H1 (cell line): ENCODE measurements at regions not wholly inside any gene's neighbourhood (a gene's known extent, or its start where the extent isn't known, plus 50 kb on each side); places are given as distances from the start of the nearest gene placed in this dataset.

Experiments
- BACH1 ChIP-seq: IDR thresholded peaks from 2 replicates; pipeline ENCODE4 v1.6.1; 2012; ENCODE audit warnings: low read length, improper control_type of control experiment
- BRCA1 ChIP-seq: IDR thresholded peaks from 2 replicates; pipeline ENCODE4 v1.6.1; 2012; ENCODE audit warnings: low read depth, low read length, improper control_type of control experiment
- CHD7 ChIP-seq: fragments of 300-600 bp; sonication (generic); IDR thresholded peaks from 2 replicates; pipeline ENCODE4 v1.7.1; 2012; ENCODE audit warnings: low read length, moderate library complexity, mild to moderate bottlenecking, inconsistent platforms; ENCODE audit not compliant: insufficient replicate concordance
- E2F6 ChIP-seq: IDR thresholded peaks from 2 replicates; pipeline ENCODE4 v1.6.1; 2012; ENCODE audit warnings: inconsistent platforms
- HDAC6 ChIP-seq: IDR thresholded peaks from one replicate; pipeline ENCODE4 v1.7.1; 2012; ENCODE audit warnings: low read depth, mild to moderate bottlenecking, inconsistent platforms, low read length, moderate library complexity
- JUND ChIP-seq: IDR thresholded peaks from 2 replicates; pipeline ENCODE4 v1.6.1; 2011; ENCODE audit warnings: mild to moderate bottlenecking, improper control_type of control experiment, low read length
- KDM1A ChIP-seq: fragments of 200-600, 300-600 bp; sonication (generic); IDR thresholded peaks from 2 replicates; pipeline ENCODE4 v1.7.1; 2016; ENCODE audit warnings: mild to moderate bottlenecking, low read length, borderline replicate concordance
- KDM4A ChIP-seq: IDR thresholded peaks from one replicate; pipeline ENCODE4 v1.7.1; 2012; ENCODE audit warnings: low read depth, mild to moderate bottlenecking, moderate library complexity, low read length, inconsistent platforms; ENCODE audit not compliant: severe bottlenecking
- SAP30 ChIP-seq: fragments of 300-600 bp; sonication (generic); IDR thresholded peaks from 2 replicates; pipeline ENCODE4 v1.7.1; 2012; ENCODE audit warnings: low read length, moderate library complexity, mild to moderate bottlenecking, inconsistent platforms; ENCODE audit not compliant: insufficient read depth, insufficient replicate concordance
- SP4 ChIP-seq: IDR thresholded peaks from 2 replicates; pipeline ENCODE4 v1.6.1; 2012; ENCODE audit warnings: low read length, inconsistent platforms
- ZNF274 ChIP-seq: IDR thresholded peaks from 2 replicates; pipeline ENCODE4 v1.7.0; 2012; ENCODE audit warnings: low read length, borderline replicate concordance; ENCODE audit errors: extremely low read depth
- TF ChIP-seq, protein P1 (sequence below): IDR thresholded peaks from 2 replicates; pipeline ENCODE4 v1.6.1; 2012; ENCODE audit warnings: inconsistent platforms

DNA sequence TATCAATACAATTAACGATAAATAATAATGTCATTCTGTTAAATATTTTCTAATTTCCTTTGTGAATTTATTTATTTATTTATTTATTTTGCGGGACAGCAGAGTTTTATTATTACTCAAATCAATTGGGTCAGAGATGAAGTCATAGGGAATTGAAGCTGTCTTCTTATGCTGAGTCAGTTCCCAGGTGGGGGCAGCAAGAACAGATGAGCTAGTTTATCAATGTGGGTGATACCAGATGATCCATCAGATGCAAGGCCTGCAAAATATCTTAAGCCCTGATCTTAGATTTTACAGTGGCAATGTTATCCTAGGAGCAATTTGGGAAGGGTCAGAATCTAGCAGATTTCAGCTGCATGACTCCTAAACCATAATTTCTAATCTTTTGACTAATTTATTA is 1050.3 kb downstream of the OTOL1 start (continued):
- no peak for TF ChIP-seq CHD7
- no peak for TF ChIP-seq KDM1A
- TF ChIP-seq BRCA1 = no peak
- no peak for TF ChIP-seq SAP30
- TF ChIP-seq JUND = no peak
- TF ChIP-seq ZNF274 = no peak
- no peak for TF ChIP-seq SP4
- no peak for TF ChIP-seq BACH1
- TF ChIP-seq HDAC6 = no peak
- TF ChIP-seq E2F6 = no peak
- TF ChIP-seq KDM4A = no peak
- TF ChIP-seq, protein P1, sequence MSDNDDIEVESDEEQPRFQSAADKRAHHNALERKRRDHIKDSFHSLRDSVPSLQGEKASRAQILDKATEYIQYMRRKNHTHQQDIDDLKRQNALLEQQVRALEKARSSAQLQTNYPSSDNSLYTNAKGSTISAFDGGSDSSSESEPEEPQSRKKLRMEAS = no peak
